ENCODE measurements at regions not wholly inside any gene's neighbourhood (a gene's known extent, or its start where the extent isn't known, plus 50 kb on each side); places are given as distances from the start of the nearest gene placed in this dataset.

- no peak for TF ChIP-seq CTCF (conservative IDR thresholded peaks at IDR 0.05; ENCODE audit: low read depth in 2 of 2)
Observed at GRCh38 chr13:83935566-83935965, 53.3 kb upstream of the SLITRK1 start (continued).
